OCI-LY7 (cell line): ENCODE measurements at regions not wholly inside any gene's neighbourhood (a gene's known extent, or its start where the extent isn't known, plus 50 kb on each side); places are given as distances from the start of the nearest gene placed in this dataset.

Experiments
- BruUV-seq: library from RNA; stranded (reverse); fragments of 400-500 nt; replicated peaks from 2 replicates; lab custom pipeline; 2021; lab: Mats Ljungman, UMichigan
- CTCF ChIA-PET: fragments of 300-600 bp; sonication (Branson Sonifier 250); formaldehyde crosslinking; loops from one replicate; lab custom pipeline; 2022; ENCODE audit warnings: antibody characterized with exemption; ENCODE audit not compliant: unreplicated experiment; lab: Charles Lee
- POLR2A ChIA-PET: fragments of 300-600 bp; sonication (Branson Sonifier 250); formaldehyde crosslinking; loops from one replicate; lab custom pipeline; 2022; ENCODE audit warnings: antibody characterized with exemption; lab: Charles Lee
- DNase-seq: peaks from one replicate; pipeline ENCODE4 v3.0.0-alpha.2; 2015; ENCODE audit warnings: low spot score
- H2AFZ ChIP-seq: fragments of 200-600 bp; sonication (generic), shearing (Covaris generic); 2 replicates; pipeline ENCODE4 v1.6.1; 2014; ENCODE audit warnings: mild to moderate bottlenecking, antibody characterized with exemption, low read length, moderate library complexity
- H3K27ac ChIP-seq: fragments of 200-600 bp; sonication (generic); 2 replicates; pipeline ENCODE4 v1.5.1; 2014; ENCODE audit warnings: mixed run types, low read depth, mild to moderate bottlenecking, moderate library complexity, low read length, inconsistent platforms; ENCODE audit not compliant: poor library complexity, severe bottlenecking
- H3K36me3 ChIP-seq: fragments of 200-600 bp; sonication (generic); 2 replicates; pipeline ENCODE4 v1.6.1; 2014; ENCODE audit warnings: mild to moderate bottlenecking, antibody characterized with exemption, low read length, moderate library complexity, mixed read lengths; ENCODE audit not compliant: insufficient read depth
- H3K4me1 ChIP-seq: fragments of 200-600 bp; sonication (generic); 2 replicates; pipeline ENCODE4 v1.5.1; 2014; ENCODE audit warnings: mild to moderate bottlenecking, low read length; ENCODE audit not compliant: insufficient read depth, poor library complexity, severe bottlenecking
- H3K4me2 ChIP-seq: fragments of 200-600 bp; sonication (generic); 2 replicates; pipeline ENCODE4 v1.6.1; 2014; ENCODE audit warnings: mild to moderate bottlenecking, low read length
- H3K4me3 ChIP-seq: fragments of 200-600 bp; sonication (generic); 2 replicates; pipeline ENCODE4 v1.5.1; 2014; ENCODE audit warnings: mild to moderate bottlenecking, low read depth, low read length; ENCODE audit not compliant: poor library complexity, severe bottlenecking
- H3K79me2 ChIP-seq: fragments of 200-600 bp; sonication (generic); 2 replicates; pipeline ENCODE4 v1.6.1; 2016; ENCODE audit warnings: low read depth, mild to moderate bottlenecking, low read length, moderate library complexity, mixed read lengths; ENCODE audit not compliant: insufficient read depth
- H3K9me2 ChIP-seq: fragments of 200-600 bp; sonication (generic); 2 replicates; pipeline ENCODE4 v1.6.1; 2016; ENCODE audit warnings: mild to moderate bottlenecking, low read length, mixed read lengths; ENCODE audit not compliant: insufficient read depth
- H3K9me3 ChIP-seq: fragments of 200-600 bp; sonication (generic); 2 replicates; pipeline ENCODE4 v1.6.1; 2014; ENCODE audit warnings: mild to moderate bottlenecking, mixed run types, low read length, mixed read lengths
- H4K20me1 ChIP-seq: fragments of 200-600 bp; sonication (generic); 2 replicates; pipeline ENCODE4 v1.6.1; 2014; ENCODE audit warnings: mild to moderate bottlenecking, antibody characterized with exemption, low read length, moderate library complexity, mixed read lengths; ENCODE audit not compliant: insufficient read depth
- CTCF ChIP-seq: fragments of 200-600 bp; sonication (generic); conservative IDR thresholded peaks from 2 replicates; pipeline ENCODE4 v1.5.1; 2014; ENCODE audit warnings: mild to moderate bottlenecking, antibody characterized with exemption, low read length, moderate library complexity, mixed read lengths
- EZH2phosphoT487 ChIP-seq: fragments of 200-600 bp; sonication (generic); IDR thresholded peaks from 2 replicates; pipeline ENCODE4 v1.6.1; 2018; ENCODE audit warnings: low read depth, borderline replicate concordance, mild to moderate bottlenecking, mixed run types, antibody characterized with exemption, low read length, moderate library complexity, mixed read lengths
- intact Hi-C: fragments of 100-400 bp; cut with micrococcal nuclease; formaldehyde crosslinking; loops from one replicate; pipeline ENCODE4 v1.10.0; 2022; ENCODE audit not compliant: unreplicated experiment

DNA sequence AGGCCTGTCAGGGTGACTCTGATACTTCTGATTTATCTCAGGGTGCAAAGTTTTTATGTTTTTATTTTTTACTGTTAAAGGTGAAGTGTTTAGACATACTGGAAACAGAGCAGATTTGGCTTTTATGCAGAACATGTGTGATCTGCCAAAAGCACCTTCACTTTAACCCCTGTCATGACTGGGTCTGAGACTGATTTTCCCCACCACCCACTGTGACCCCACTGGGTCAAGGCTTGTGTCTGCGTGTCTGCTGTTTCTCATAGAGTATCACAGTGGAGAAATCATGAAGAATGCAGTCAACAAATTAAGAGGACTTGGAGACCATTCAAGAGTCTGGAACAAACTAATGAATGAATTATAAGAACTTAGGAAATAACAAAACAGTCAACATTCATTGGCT is 131.2 kb downstream of the SPTSSA start:
- Histone ChIP-seq H3K4me3 (no peak overlapping the region), H3K27ac (no peak overlapping the region), H3K9me3 (no peaks in the 10 kb centered on the region), H3K9me2 (no peaks in the 10 kb centered on the region), H3K36me3 (no peaks in the 10 kb centered on the region), H3K79me2 (no peaks in the 10 kb centered on the region), H2AFZ (peak overlapping the region; percentile 97; the same call in 1 of the 2 replicates), H4K20me1 (no peaks in the 10 kb centered on the region), H3K4me2 (no peak overlapping the region), H3K4me1 (peaks cover 20% of the 10 kb centered on the region)
- POLR2A ChIA-PET = no interaction called here
- DNase-seq = no peak
- intact Hi-C loops = loop anchor here (1.0 kb wide), 1 partner anchor 167 kb away; no protein-coding TSS in a partner anchor
- no peak for TF ChIP-seq CTCF
- no peak for TF ChIP-seq EZH2phosphoT487
- no TSS peak for BruUV-seq
- CTCF ChIA-PET = interaction anchor here (0.7 kb wide), 1 partner anchor 33 kb away, joined by 3 read pairs; no protein-coding TSS in a partner anchor

DNA sequence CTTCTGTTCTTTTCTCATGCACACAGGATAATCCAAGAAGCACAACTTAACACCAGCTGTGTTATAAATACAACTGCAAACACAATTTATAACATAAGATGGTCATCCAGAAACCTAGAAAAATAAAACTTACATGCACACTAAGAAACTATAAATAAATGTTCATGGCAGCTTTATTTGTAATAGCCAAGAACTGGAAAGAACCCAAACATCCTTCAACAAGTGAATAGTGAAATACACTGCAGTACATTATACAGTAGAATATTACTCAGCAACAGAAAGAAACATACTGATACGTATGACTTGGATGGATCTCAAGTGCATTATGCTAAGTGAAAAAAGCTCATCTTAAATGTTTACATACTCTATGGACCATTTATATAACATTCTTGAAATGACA is 132.7 kb downstream of the SPTSSA start:
- Histone ChIP-seq H3K9me2 (no peaks in the 10 kb centered on the region), H3K4me3 (no peak overlapping the region), H3K4me1 (peaks cover 16% of the 10 kb centered on the region), H3K9me3 (no peaks in the 10 kb centered on the region), H3K79me2 (no peaks in the 10 kb centered on the region), H3K36me3 (no peaks in the 10 kb centered on the region), H3K27ac (no peak overlapping the region), H2AFZ (no peak overlapping the region), H4K20me1 (no peaks in the 10 kb centered on the region), H3K4me2 (no peak overlapping the region)
- BruUV-seq = no TSS peak
- POLR2A ChIA-PET = interaction anchor here (0.5 to 0.7 kb wide), 2 partner anchors 14 to 205 kb away, joined by 3 to 6 read pairs; no protein-coding TSS in a partner anchor
- intact Hi-C loops = loop anchor here (10.0 kb wide), 1 partner anchor 494 kb away; no protein-coding TSS in a partner anchor
- CTCF ChIA-PET = interaction anchor here (1.0 kb wide), 1 partner anchor 15 kb away, joined by 3 read pairs; no protein-coding TSS in a partner anchor
- no peak for DNase-seq
- TF ChIP-seq CTCF (no peak), EZH2phosphoT487 (no peak)

- Histone ChIP-seq H4K20me1 (no peaks in the 10 kb centered on the region), H3K27ac (no peak overlapping the region), H3K9me3 (no peaks in the 10 kb centered on the region), H3K4me3 (no peak overlapping the region), H3K4me1 (peaks cover 16% of the 10 kb centered on the region), H3K9me2 (no peaks in the 10 kb centered on the region), H3K79me2 (no peaks in the 10 kb centered on the region), H2AFZ (no peak overlapping the region), H3K36me3 (no peaks in the 10 kb centered on the region), H3K4me2 (no peak overlapping the region)
- no TSS peak for BruUV-seq
- intact Hi-C loops = loop anchor here (10.0 kb wide), 1 partner anchor 493 kb away; no protein-coding TSS in a partner anchor
- DNase-seq = no peak
- ChIA-PET CTCF (no interaction called here), POLR2A (no interaction called here)
- no peak for TF ChIP-seq EZH2phosphoT487
- TF ChIP-seq CTCF = no peak
These were observed 133.9 kb downstream of the SPTSSA start for GRCh38 chr14:34328178-34328577.
